Right lobe of liver (tissue), 6 donors: ENCODE measurements at regions not wholly inside any gene's neighbourhood (a gene's known extent, or its start where the extent isn't known, plus 50 kb on each side); places are given as distances from the start of the nearest gene placed in this dataset.

Experiments used
- ATAC-seq, 4 donors: fragments of 200-7000 bp; cut with Tn5 transposase; one replicate each; pipeline ENCODE4 v1.9.1; 2020; ENCODE audit warnings: mild to moderate bottlenecking in 4 of 4, moderate library complexity in 4 of 4
- DNase-seq, 3 donors: peaks; one replicate each; pipeline ENCODE4 v3.0.0-alpha.2; 2020
- H3K27ac ChIP-seq, 3 donors: fragments of 200-600 bp; one replicate each; pipeline ENCODE4 v1.8.0; 2022
- H3K27me3 ChIP-seq, 2 donors: fragments of 200-600 bp; one replicate each; pipeline ENCODE4 v1.8.0; 2022
- H3K36me3 ChIP-seq, 4 donors: fragments of 200-600 bp; sonication (generic) in 1 of 4; one replicate each; pipeline versions ENCODE4 v1.5.1 to v1.8.0; 2017 to 2022; ENCODE audit warnings: control low read depth in 1 of 4
- H3K4me1 ChIP-seq, 4 donors: fragments of 200-600 bp; sonication (generic) in 1 of 4; one replicate each; pipeline versions ENCODE4 v1.5.1 to v1.8.0; 2017 to 2022; ENCODE audit warnings: control low read depth in 1 of 4
- H3K4me3 ChIP-seq, 3 donors: fragments of 200-600 bp; one replicate each; pipeline ENCODE4 v1.8.0; 2022
- H3K9me3 ChIP-seq, 4 donors: fragments of 200-600 bp; sonication (generic) in 1 of 4; one replicate each; pipeline versions ENCODE4 v1.5.1 to v1.8.0; 2017 to 2022; ENCODE audit warnings: control low read depth in 1 of 4
- POLR2A ChIP-seq: fragments of 450-650 bp; IDR thresholded peaks from one replicate; pipeline ENCODE4 v1.6.1; 2017; ENCODE audit warnings: antibody characterized with exemption, mild to moderate bottlenecking
- WGBS: methylation state at CpG from one replicate; pipeline ENCODE4 v1.1.6; 2018; ENCODE audit warnings: low coverage, low lambda C conversion rate; ENCODE audit not compliant: insufficient coverage; ENCODE audit errors: missing lambda C conversion rate; 5-methylcytosine and 5-hydroxymethylcytosine counted together
- intact Hi-C, 2 donors: fragments of 100-400 bp; cut with DNase I; formaldehyde crosslinking; loops; one replicate each; pipeline versions ENCODE4 v1.11.2 to v1.14.1; 2022
- TF ChIP-seq, protein P1 (sequence below), 4 donors: fragments of 200-600 bp in 3 of 4; fragments of 450-650 bp in 1 of 4; IDR thresholded peaks; one replicate each; pipeline versions ENCODE4 v1.5.1 to v1.8.0; 2016 to 2022; ENCODE audit warnings: antibody characterized with exemption in 4 of 4, mild to moderate bottlenecking in 2 of 4
- donor health status: DM: no; HTN: yes; CAD: no.
- donor health status: DM: no; HTN: no; CAD: no.
- donor health status: DM: no; HTN: no; CAD: no.
- donor health status: DM: no; HTN: yes; CAD: no.
- donor health status: DM: no; HTN: yes; CAD: no.

DNA sequence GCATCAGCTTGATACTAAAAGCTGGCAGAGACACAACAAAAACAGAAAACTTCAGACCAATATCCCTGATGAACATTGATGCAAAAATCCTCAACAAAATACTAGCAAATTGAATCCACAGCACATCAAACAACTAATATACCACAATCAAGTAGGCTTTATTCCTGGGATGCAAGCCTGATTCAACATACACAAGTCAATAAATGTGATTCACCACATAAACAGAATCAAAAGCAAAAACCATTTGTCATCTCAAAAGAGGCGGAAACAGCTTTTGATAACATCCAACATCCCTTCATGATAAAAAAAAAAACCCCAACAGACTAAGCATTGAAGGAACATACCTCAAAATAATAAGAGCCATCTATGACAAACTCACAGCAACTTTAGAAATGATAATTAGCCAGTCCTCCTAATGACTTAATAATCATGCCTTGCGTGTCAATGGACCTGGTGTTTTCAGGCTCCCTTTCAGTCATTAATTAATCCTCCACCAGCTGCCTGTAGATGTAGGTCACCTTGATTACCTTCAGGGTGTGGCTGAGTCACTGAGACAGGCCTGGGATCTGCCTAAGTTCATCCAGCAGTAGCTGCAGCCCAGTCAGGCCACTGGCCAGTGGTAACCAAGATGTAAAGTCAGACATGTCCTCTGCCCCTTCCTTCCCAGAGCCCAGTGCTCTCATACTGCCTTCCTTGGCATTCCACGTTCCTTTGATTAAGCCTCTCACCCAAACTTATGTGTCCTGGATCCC lies 109.8 kb downstream of the EHF start:
- H3K36me3 ChIP-seq, result no peaks in the 10 kb centered on the region
- no peak overlapping the region for H3K27ac ChIP-seq
- no peaks in the 10 kb centered on the region for H3K9me3 ChIP-seq
- H3K4me3 ChIP-seq, result no peak overlapping the region
- 67% methylated on average over 3 of the region's 3 CpGs for WGBS
- H3K27me3 ChIP-seq, result no peaks in the 10 kb centered on the region
- intact Hi-C loops, result no loop called here
- DNase-seq (no peak), ATAC-seq (no peak)
- TF ChIP-seq POLR2A, result no peak
- TF ChIP-seq, protein P1, sequence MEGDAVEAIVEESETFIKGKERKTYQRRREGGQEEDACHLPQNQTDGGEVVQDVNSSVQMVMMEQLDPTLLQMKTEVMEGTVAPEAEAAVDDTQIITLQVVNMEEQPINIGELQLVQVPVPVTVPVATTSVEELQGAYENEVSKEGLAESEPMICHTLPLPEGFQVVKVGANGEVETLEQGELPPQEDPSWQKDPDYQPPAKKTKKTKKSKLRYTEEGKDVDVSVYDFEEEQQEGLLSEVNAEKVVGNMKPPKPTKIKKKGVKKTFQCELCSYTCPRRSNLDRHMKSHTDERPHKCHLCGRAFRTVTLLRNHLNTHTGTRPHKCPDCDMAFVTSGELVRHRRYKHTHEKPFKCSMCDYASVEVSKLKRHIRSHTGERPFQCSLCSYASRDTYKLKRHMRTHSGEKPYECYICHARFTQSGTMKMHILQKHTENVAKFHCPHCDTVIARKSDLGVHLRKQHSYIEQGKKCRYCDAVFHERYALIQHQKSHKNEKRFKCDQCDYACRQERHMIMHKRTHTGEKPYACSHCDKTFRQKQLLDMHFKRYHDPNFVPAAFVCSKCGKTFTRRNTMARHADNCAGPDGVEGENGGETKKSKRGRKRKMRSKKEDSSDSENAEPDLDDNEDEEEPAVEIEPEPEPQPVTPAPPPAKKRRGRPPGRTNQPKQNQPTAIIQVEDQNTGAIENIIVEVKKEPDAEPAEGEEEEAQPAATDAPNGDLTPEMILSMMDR (IDR thresholded peaks at IDR 0.05), result no peak
- H3K4me1 ChIP-seq, result no peaks in the 10 kb centered on the region

- ATAC-seq (no peak), DNase-seq (no peak)
- Histone ChIP-seq H3K4me3 (no peak overlapping the region), H3K9me3 (no peaks in the 10 kb centered on the region), H3K36me3 (no peaks in the 10 kb centered on the region), H3K27ac (no peak overlapping the region), H3K27me3 (no peaks in the 10 kb centered on the region), H3K4me1 (no peaks in the 10 kb centered on the region)
- TF ChIP-seq, protein P1 (IDR thresholded peaks at IDR 0.05), result no peak
- no peak for TF ChIP-seq POLR2A
- intact Hi-C loops, result no loop called here
Measured at GRCh38 chr11:34728609-34729008, 107.7 kb downstream of the EHF start.

DNA sequence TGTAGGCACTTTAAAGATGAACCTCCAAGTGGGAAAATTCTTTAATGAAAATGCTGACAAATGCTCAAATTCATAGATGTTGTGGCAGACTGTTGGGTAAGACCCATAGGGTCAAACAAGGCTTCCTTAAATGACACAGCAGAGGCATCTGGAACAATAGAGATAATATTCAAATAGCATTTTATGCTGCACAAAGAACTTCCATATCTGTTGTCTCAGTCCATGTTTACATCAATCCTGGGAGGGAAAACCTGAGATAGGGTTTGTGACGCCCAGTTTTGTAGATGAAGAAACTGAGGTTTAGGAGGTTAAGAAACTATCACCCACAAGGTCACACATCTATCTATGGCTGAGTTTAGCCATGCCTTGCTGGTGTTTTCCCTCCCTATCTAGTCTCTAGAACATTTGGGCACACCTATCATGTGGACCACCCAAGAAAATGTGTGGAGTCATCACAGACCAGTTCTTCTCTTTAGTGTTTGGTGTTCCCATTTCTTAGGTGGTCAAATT lies 106.4 kb downstream of the EHF start:
- no peaks in the 10 kb centered on the region for H3K4me1 ChIP-seq
- no peak overlapping the region for H3K27ac ChIP-seq
- no peaks in the 10 kb centered on the region for H3K9me3 ChIP-seq
- TF ChIP-seq, protein P1 (IDR thresholded peaks at IDR 0.05), result no peak
- no peak for TF ChIP-seq POLR2A
- ATAC-seq, result no peak
- no peaks in the 10 kb centered on the region for H3K27me3 ChIP-seq
- H3K4me3 ChIP-seq, result no peak overlapping the region
- H3K36me3 ChIP-seq, result no peaks in the 10 kb centered on the region
- DNase-seq, result no peak
- 14% methylated on average over 1 of the region's 1 CpG for WGBS
- intact Hi-C loops, result no loop called here

DNA sequence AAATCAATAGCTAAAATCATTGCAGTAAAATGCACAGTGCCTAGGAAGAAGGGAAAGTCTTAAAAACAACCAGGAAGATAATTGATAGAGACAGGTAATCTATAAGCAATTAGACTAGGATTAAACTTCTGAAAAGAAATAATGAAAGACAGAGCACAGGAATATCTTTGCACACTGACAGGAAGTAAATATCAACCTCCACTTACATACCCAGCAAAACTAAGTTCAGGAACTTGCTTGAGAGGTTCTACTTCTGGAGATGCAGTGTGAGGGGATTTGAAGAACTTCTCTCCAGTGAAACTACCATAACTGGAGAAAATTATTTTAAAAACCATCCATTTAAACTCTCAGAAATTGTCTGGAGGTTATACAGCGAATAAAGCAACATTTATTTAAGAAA lies 104.1 kb downstream of the EHF start:
- intact Hi-C loops, result no loop called here
- Histone ChIP-seq H3K9me3 (no peaks in the 10 kb centered on the region), H3K4me1 (no peaks in the 10 kb centered on the region), H3K27ac (no peak overlapping the region), H3K27me3 (no peaks in the 10 kb centered on the region), H3K36me3 (no peaks in the 10 kb centered on the region), H3K4me3 (no peak overlapping the region)
- TF ChIP-seq, protein P1 (IDR thresholded peaks at IDR 0.05), result no peak
- TF ChIP-seq POLR2A, result no peak
- WGBS, result 70% methylated on average over 1 of the region's 1 CpG
- DNase-seq (no peak), ATAC-seq (no peak)
